Kidney (tissue), 13 donors: ENCODE measurements at regions not wholly inside any gene's neighbourhood (a gene's known extent, or its start where the extent isn't known, plus 50 kb on each side); places are given as distances from the start of the nearest gene placed in this dataset.

Source experiments
- DNase-seq, 5 donors: peaks; one replicate each; pipeline ENCODE4 v3.0.0-alpha.2; 2013 to 2020
- FAIRE-seq: peaks from 2 replicates; lab custom pipeline; 2012; peaks lifted over from hg19 to GRCh38; lab: Jason Lieb, UNC
- H3K27ac ChIP-seq, 2 donors: one replicate each; pipeline ENCODE4 v1.7.0; 2013; ENCODE audit warnings: low read depth in 2 of 2, low read length in 2 of 2, inconsistent platforms in 1 of 2
- H3K27me3 ChIP-seq: one replicate; pipeline ENCODE4 v1.7.1; 2013; ENCODE audit warnings: low read length, inconsistent platforms; ENCODE audit not compliant: control insufficient read depth, insufficient read depth
- H3K36me3 ChIP-seq, 3 donors: one replicate each; pipeline versions ENCODE4 v1.7.0 to v1.7.1; 2013; ENCODE audit warnings: low read length in 3 of 3, control low read depth in 1 of 3, inconsistent platforms in 1 of 3; ENCODE audit not compliant: insufficient read depth in 3 of 3, control insufficient read depth in 2 of 3
- H3K4me1 ChIP-seq, 3 donors: one replicate each; pipeline versions ENCODE4 v1.7.0 to v1.7.1; 2013; ENCODE audit warnings: low read length in 3 of 3, inconsistent platforms in 1 of 3, low read depth in 1 of 3; ENCODE audit not compliant: control insufficient read depth in 2 of 3, insufficient read depth in 2 of 3
- H3K4me3 ChIP-seq, 3 donors: one replicate each; pipeline versions ENCODE4 v1.7.0 to v1.8.1; 2013; ENCODE audit warnings: low read length in 3 of 3, control low read depth in 1 of 3, inconsistent platforms in 1 of 3
- H3K9ac ChIP-seq, 3 donors: one replicate each; pipeline versions ENCODE4 v1.7.0 to v1.7.1; 2013; ENCODE audit warnings: low read length in 3 of 3, control low read depth in 1 of 3, inconsistent platforms in 1 of 3
- H3K9me3 ChIP-seq, 3 donors: one replicate each; pipeline versions ENCODE4 v1.7.0 to v1.7.1; 2013; ENCODE audit warnings: low read length in 3 of 3, control low read depth in 1 of 3, inconsistent platforms in 1 of 3; ENCODE audit not compliant: control insufficient read depth in 2 of 3, insufficient read depth in 1 of 3
- CTCF ChIP-seq: IDR thresholded peaks from 3 replicates; pipeline ENCODE4 v1.5.1; 2012; ENCODE audit warnings: mild to moderate bottlenecking, moderate library complexity, borderline replicate concordance; ENCODE audit not compliant: insufficient read depth; ENCODE audit errors: extremely low read depth
- intact Hi-C: fragments of 100-400 bp; cut with DNase I; formaldehyde crosslinking; loops from one replicate; pipeline ENCODE4 v1.11.1; 2022
- donor health status: control.
- donor health status: control.
- donor health status: control.
- donor health status: control.
- donor health status: control.
- donor health status: DM: yes; HTN: yes; CAD: no.
- donor health status: Normal renal cell carcinoma (clear cell type).

- Histone ChIP-seq H3K36me3 (no peaks in the 10 kb centered on the region), H3K9ac (no peak overlapping the region), H3K27ac (no peak overlapping the region), H3K27me3 (no peaks in the 10 kb centered on the region), H3K4me3 (no peak overlapping the region), H3K4me1 (no peaks in the 10 kb centered on the region), H3K9me3 (peaks cover 0 to 5% (median 0%) of the 10 kb centered on the region in 3 donors)
- intact Hi-C loops, result no loop called here
- TF ChIP-seq CTCF, result no peak
- DNase-seq (no peak), FAIRE-seq (no peak)
Observed at GRCh38 chr19:30629086-30629485, 256.9 kb downstream of the ZNF536 start.

- no peaks in the 10 kb centered on the region for H3K36me3 ChIP-seq
- H3K4me3 ChIP-seq, result no peak overlapping the region
- intact Hi-C loops, result no loop called here
- H3K27me3 ChIP-seq, result no peaks in the 10 kb centered on the region
- H3K27ac ChIP-seq, result no peak overlapping the region
- FAIRE-seq, result no peak
- TF ChIP-seq CTCF, result no peak
- H3K9me3 ChIP-seq, result peaks cover 0 to 12% (median 0%) of the 10 kb centered on the region in 3 donors
- DNase-seq, result no peak
- no peak overlapping the region for H3K9ac ChIP-seq
- no peaks in the 10 kb centered on the region for H3K4me1 ChIP-seq
Observed at GRCh38 chr19:30626626-30626966, 254.4 kb downstream of the ZNF536 start.

- FAIRE-seq (no peak), DNase-seq (no peak)
- no peak overlapping the region for H3K27ac ChIP-seq
- no peak overlapping the region for H3K9ac ChIP-seq
- no peak for TF ChIP-seq CTCF
- peaks cover 0 to 12% (median 0%) of the 10 kb centered on the region in 3 donors for H3K9me3 ChIP-seq
- no peak overlapping the region for H3K4me3 ChIP-seq
- no peaks in the 10 kb centered on the region for H3K27me3 ChIP-seq
- no peaks in the 10 kb centered on the region for H3K36me3 ChIP-seq
- no peaks in the 10 kb centered on the region for H3K4me1 ChIP-seq
- intact Hi-C loops, result no loop called here
Observed at GRCh38 chr19:30625947-30626625, 253.9 kb downstream of the ZNF536 start.

GRCh38 chr19:30622276-30622675, 250.1 kb downstream of the ZNF536 start:
- Histone ChIP-seq H3K4me1 (no peaks in the 10 kb centered on the region), H3K36me3 (no peaks in the 10 kb centered on the region), H3K27me3 (no peaks in the 10 kb centered on the region), H3K4me3 (no peak overlapping the region), H3K9me3 (peaks cover 0 to 12% (median 0%) of the 10 kb centered on the region in 3 donors), H3K9ac (no peak overlapping the region), H3K27ac (no peak overlapping the region)
- no peak for TF ChIP-seq CTCF
- DNase-seq (no peak), FAIRE-seq (no peak)
- intact Hi-C loops, result no loop called here
